CD4-positive, alpha-beta T cell treated with Interleukin-12 subunit alpha and Interleukin-12 subunit beta, for 1 hour (primary cell): ENCODE measurements at regions not wholly inside any gene's neighbourhood (a gene's known extent, or its start where the extent isn't known, plus 50 kb on each side); places are given as distances from the start of the nearest gene placed in this dataset.
"Not testable (repeated sequence)": the region's sequence is repeated elsewhere in the genome, so short reads cannot be mapped to it uniquely, and the experiment has no call there.

Experiments used
- DNase-seq: peaks from one replicate; pipeline ENCODE4 v3.0.0-alpha.2; 2020

DNA sequence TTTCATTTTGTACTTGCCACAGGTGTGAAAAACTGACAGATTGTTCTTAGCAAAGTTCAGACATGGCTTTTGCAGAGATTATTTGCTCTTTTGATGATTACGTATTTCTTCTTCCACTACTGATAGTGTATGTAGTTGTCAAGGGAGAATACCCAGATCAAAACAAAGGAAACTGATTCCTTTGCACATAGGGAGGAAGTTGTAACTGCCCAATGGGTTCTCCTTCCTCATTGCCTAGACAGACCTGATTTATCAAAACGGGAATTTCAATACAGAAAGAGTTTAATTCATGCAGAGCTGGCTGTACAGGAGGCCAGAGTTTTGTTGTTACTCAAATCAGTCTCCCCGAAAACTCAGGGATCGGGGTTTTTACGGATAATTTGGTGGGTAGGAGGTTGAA is 214.7 kb downstream of the BCAS1 start:
- DNase-seq, result no peak

DNA sequence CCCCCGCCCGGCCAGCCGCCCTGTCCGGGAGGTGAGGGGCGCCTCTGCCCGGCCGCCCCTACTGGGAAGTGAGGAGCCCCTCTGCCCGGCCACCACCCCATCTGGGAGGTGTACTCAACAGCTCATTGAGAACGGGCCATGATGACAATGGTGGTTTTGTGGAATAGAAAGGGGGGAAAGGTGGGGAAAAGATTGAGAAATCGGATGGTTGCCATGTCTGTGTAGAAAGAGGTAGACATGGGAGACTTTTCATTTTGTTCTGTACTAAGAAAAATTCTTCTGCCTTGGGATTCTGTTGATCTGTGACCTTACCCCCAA is 215.8 kb downstream of the BCAS1 start:
- DNase-seq, result not testable (repeated sequence)

DNA sequence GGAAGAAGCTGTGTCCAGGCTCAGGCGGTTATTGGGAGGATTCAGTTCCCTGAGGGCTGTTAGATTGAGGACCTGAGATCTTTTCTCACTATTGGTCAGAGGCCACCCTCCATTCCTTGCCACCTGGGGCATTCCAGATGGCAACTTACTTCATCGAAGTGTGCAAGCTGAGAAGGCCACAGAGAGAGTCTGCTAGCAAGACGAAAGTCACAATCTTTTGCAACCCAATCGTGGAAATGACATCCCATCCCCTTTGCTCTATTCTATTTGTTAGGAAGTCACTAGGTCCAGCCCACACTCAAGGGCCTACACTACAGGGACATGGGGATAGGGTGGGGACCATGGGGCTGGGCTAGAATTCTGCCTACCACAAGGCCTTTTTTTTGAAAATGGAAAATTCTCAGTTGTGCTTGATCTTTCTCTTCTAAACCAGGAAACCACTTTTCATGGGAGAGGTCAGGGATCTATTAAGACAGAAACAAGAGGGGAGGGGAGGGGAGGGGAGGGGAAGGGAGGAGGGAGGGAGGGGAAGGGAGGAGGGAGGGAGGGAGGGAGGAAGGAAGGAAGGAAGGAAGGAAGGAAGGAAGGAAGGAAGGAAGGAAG is 217.2 kb downstream of the BCAS1 start:
- DNase-seq, result no peak

DNA sequence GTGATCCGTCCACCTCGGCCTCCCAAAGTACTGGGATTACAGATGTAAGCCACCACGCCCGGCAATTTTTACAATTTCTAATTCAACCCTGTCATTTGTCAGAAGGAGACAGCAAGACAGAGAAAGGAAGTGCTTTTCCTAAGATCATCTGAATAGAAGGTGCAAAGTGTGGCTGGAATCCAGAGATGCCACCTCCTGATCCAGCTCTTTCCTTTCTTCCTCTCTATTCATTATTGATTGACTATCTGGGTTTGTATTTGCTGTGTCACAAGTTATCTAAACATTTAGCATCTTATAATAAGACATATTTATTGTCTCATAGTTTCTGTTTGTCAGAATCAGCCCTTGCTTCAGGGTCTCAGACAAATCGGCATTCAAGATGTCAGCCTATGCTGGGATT is 217.7 kb downstream of the BCAS1 start:
- no peak for DNase-seq

DNA sequence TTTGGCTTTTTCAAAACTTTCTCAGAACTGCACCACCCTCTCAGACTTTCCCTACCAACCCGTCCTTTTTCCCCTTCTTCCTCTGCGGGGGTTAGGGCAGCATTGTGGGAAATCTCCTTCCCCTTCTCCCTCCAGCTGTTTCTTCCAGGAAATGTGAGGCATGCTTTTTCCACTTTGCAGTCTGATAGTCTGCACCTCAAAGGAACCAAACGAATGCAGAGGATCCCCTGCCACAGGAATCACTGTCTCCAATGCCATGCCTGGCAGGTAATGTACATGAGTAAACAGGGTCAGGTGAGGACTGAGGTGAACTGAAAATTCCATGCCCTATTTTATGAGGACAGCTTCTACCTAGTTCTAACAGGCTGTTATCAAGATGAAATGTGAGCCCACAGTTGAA is 218.4 kb downstream of the BCAS1 start:
- DNase-seq, result no peak

DNA sequence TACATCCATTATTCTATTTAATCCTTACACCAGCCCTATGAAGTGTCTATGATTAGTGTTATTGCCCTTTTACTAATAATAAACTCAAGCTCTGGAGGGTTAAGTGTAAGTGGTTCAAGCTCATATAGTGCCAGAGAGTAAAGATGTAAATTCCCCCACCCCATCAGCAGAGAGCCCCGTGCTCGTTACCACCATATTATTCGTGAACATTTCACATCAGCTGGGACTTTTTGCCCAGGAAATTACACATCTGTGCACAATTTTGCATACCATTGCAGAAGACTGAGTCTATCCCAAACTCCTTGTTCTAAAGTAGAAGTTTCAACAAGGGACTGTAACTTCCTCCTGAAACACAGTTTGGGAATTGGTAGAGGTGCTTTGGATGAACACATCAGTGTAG is 220.1 kb downstream of the BCAS1 start:
- DNase-seq, result no peak

DNA sequence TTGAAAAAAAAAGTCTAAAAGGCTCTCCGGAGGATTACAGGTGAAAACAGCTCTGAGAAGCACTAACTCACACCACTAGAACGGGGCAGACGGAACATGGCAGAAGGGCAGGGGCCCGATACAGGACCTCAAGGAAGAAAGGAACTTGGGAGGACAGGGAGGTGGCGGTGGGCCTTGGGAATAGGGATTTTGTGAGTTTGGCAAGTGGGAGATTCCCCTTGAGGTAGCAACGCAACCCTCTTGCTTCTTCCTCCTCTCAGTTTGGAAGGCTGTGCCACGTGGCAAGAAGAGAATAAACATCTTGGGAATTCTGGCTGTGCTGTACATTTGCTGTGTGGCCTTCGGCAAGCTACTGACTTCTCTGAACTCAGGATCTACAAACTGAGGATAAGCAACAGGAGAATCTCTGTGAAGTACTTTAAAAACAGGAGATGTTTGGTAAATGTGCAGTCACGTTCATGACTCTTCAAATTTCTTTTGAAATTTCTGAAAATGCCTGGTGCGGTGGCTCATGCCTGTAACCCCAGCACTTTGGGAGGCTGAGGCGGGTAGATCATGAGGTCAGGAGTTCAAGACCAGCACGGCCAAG is 220.8 kb downstream of the BCAS1 start:
- no peak for DNase-seq

DNA sequence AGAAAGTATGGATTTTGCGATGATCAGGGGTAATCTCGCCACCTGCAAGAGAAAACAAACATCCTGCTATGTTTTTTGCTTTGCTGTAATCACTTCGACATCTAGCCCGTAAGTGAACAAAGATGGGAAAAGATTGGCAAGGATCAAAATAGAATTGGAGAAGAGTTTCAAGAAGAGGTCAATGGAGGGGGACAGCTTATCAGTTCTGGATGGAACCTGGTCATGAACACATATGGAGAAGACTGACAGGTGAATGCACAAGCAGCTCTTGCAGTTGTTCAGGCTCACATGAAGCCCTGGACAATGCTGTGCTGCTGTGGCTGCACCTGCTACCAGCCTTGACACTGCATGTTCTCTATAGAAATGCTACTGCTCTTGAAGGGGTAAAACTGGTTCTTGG is 222.1 kb downstream of the BCAS1 start:
- no peak for DNase-seq

DNA sequence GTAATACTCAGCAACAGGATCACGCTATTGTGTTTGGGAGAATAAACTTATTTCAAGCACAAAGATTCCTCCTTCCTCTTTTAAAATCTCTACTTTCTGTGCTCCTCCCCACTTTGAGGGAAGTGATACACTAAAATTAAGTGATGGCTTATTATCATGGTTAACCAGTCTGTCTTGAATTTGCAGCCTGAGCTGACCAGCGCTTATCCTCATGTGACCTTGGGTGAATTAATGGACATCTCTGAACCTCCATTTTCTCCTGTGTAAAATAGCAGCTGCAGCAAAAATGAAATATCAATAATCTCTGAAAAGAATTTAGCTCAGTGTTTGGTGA is 222.6 kb downstream of the BCAS1 start:
- no peak for DNase-seq

DNA sequence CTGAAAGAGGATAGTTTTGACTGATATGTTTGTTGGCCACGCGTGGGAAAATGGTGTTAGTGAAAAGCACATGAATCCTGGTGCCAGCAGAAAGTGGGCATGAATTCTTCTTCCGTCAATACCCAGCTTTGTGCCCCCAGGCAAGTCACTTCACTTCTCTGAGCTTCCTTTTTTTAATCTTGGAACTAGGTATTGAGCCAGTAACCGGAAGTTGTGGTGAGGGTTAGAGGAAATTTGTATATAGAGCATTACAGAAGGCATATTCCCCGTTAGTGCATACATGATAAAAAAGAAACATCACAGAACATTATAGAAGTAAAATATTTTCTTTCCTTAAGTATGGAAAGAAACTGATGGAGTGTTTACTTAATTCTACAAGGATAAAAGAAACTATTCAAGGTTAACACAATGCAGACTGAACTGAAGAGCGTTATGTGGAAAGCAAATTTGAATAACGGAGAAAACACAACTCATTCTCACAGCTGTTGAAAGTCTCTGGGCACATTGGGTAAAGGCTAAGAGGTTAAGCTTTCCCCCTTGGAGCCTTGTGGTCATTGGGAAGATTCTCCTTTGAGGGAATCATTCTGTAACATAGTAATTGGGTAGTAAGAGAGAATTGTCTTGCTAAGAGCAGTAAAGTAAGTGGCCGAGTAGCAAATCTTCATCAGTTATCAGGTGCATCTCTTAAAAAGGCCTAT is 223.1 kb downstream of the BCAS1 start:
- DNase-seq, result peak; percentile 35

DNA sequence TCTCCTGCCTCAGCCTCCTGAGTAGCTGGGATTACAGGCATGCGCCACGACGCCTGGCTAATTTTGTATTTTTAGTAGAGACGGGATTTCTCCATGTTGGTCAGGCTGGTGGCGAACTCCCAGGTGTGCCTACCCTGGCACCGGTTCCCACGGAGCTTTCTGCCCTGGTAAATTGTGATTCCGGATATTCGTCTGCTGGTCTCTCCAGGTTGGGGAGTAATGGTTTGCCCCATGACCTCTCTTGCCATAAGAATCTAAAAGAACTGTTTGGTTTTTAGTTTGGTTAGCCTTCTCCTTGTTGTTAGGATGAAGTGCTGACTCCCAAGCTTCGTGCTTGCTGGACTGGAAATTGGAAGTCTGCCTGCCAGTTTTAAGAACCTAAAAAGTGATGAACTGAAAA is 223.8 kb downstream of the BCAS1 start:
- no peak for DNase-seq

DNA sequence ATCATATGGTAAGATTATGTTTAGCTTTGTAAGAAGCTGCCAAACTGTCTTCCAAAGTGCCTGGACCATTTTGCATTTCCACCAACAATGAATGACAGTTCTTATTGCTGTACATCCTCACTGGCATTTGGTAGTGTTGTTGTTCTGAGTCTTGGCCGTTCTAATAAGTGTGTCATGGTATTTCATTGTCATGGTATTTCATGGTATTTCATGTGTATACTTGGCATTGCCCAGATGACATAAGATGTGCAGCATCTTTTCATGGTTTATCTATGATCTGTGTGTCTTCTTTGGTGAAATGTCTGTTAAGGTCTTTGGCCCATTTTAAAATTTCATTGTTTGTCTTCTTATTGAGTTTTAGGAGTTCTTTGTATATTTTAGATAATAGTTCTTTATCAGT is 224.4 kb downstream of the BCAS1 start:
- DNase-seq, result no peak

DNA sequence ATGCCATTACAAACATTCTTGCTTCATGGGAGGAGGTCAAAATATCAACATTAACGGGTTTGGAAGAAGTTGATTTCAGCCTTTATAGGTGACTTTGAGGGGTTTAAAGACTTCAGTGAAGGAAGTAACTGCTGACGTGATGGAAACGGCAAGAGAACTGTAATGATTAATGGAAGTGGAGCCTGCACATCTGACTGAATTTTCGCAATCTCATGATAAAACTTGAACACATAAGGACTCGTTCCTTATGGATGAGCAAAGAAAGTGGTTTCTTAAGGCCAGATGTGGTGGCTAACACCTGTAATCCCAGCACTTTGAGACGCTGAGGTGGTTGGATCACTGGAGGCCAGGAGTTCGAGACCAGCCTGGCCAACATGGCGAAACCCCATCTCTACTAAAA is 226.1 kb downstream of the BCAS1 start:
- no peak for DNase-seq

DNA sequence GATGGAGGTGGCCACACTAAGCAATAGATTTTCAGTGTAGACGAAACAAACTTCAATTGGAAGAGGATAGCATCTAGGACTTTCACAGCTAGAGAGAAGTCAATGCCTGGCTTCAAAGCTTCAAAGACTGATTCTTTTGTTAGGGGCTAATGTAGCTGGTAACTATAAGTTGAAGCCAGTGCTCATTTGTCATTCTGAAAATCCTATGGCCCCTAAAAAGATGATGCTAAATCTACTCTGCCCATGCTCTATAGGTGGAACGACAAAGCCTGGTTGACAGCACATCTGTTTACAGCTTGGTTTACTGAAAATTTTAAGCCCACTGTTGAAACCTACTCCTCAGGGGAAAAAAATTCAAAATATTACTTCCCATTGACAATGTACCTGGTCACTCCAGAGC is 226.7 kb downstream of the BCAS1 start:
- no peak for DNase-seq

DNA sequence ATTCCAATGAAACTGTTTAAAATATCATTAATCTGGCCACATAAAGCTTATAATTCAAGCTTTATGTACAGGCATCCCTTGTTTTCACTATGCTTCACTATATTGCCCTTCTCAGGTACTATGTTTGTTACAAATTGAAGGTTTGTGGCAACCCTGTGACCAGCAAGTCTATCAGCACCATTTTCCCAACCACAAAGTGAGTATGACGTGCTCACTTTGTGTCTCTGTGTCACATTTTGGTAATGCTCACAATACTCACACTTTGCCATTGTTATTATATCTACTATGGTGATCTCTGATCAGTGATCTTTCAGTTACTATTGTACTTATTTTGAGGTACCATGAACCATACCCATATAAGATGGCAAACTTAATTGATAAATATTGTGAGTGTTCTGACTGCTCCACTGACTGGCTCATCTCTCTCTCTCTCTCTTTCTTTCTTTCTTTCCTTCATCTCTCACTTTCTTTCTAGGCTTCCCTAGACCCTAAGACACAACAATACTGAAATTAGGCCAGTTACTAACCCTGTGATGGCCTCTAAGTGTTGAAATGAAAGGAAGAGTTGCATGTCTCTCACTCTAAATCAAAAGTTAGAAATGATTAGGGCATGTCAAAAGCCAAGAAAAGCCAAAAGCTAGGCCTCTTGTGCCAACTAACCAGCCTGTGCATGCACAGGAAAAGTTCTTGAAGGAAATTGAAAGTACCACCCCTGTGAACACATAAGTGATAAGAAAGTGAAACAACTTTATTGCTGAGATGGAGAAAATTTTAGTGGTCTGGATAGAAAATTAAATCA is 227.9 kb downstream of the BCAS1 start:
- DNase-seq, result peak; percentile 57

DNA sequence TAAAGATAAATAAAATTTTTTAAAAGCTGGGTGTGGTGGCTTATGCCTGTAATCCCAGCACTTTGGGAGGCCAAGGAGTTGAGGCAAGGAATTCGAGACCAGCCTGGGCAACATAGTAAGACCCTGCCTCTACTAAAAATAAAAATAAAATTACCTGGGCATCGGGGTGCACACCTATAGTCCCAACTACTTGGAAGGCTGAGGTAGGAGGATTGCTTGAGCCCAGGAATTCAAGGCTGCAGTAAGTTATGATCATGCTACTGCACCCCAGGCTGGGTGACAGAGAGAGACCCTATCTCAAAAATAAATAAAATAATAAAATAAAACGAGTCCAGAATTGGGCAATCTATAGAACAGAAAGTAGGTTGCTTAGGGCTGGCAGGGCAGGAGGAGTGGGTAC is 228.7 kb downstream of the BCAS1 start:
- no peak for DNase-seq

DNA sequence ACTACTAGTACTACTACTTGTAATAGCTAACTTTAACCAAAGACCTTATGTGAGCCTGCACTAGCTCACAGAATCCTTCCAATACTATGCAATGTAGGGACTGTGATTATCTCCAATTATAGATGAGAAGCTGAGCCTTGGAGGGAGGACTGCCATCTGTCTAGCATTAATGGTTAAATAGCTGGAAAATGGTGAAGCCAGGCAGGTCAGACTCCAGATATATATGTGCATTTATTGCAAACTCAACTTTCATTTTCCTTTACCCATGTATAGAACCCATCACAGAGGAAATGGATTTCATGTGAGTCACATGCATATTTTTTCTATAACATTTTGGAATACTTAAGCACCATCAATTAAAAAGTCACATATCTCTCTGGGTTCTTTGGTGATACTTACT is 229.9 kb downstream of the BCAS1 start:
- no peak for DNase-seq

DNA sequence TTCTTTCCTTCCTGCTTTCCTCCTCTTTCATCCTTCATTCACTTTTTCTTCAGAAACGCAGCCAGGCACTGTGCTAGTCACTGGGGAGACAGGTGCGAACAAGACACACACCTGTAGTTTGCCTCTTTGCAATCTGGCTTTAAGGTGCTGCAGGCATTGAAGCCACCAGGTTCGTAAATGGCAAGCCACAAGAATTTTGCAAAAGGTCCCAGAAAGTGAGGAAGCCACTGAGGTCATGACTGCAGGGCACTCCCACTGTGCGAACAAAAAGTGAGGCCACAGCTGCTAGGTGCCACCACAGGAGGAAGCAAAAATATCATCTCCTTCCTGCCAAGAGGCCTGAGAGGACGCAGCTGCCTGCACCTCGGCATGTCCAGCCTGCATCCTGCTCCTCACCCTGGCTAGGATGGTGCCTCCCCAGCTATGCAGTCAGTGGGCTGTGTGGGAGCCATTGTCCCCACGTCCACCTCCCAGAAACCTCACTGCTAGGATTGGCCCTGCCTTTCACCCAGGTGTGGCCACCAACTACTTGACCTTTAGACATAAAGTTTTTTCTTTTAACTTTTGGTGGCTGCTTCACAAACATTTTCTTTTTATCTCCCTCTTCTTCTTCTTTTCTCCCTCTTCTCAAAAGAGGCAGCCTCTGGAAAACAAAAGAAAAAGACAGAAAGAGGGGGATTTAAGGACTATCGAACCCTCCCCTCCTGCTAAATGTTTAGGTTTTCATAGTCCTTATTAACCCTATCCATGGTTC is 230.8 kb downstream of the BCAS1 start:
- peak; percentile 72 for DNase-seq

DNA sequence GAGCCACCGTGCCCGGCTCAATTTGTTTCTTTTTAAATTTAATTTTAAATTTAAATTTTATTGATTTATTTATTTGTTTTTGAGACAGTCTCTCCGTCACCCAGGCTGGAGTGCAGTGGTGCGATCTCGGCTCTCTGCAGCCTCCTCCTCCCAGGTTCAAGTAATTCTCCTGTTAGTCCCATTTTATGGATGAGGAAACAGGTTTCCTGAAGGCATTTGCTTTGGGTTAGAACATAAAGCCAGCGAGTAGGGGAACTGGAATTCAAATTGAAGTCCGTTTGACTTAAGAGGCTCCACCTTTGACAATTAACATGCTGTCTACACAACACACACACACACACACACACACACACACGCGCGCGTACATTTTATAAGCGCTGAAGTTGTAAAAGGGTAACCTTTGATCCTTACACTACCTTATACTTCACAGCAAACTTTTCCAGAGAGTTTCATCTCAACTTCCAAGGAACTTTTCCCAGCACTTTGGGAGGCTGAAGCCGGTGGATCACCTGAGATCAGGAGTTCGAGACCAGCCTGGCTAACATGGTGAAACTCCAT is 232.0 kb downstream of the BCAS1 start:
- no peak for DNase-seq

DNA sequence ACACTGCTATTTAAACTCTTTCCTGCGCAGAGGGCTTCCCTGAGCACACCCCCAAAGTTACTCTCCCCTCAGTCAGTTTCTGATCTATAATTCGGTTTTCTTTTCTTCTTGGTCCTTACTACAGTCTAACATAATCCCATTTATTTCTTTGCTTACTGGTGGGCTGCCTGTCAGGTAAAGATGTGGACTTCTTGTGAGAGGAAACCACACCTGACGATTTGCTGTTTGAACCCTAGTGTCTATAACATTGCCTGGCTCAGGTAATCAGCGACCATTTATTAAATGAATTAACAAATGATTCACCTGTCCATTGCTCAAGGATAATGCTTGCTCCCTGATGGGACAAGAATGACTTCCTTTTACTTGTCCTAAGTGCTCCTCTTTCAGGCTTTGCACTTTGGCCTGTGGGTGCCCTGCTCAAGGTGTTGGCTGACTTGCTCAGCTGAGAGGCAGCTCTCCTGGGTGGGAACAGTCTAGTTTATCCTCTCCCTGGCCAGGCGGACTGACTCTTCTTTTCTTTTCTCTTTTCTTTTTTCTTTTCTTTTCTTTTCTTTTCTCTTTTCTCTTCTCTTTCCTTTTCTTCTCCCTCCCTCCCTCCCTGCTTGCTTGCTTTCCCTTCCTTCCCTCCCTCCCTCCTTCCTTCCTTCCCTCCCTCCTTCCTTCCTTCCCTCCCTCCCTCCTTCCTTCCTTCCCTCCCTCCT is 233.1 kb downstream of the BCAS1 start:
- DNase-seq, result no peak

DNA sequence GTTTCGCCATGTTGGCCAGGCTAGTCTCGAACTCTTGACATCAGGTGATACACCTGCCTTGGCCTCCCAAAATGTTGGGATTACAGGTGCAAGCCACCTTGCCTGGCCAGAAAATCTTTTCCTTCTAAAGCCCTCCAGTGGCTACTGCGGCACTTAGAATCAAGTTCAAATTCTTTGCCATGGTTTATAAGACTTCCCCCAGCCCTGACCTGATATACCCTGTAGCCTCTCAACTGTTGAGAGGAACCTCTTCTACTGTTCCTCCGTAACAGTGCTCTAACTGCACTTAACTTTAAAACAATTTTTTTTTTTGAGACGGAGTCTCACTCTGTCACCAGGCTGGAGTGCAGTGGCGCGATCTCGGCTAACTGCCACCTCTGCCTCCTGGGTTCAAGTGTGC is 235.6 kb downstream of the BCAS1 start:
- DNase-seq, result no peak

DNA sequence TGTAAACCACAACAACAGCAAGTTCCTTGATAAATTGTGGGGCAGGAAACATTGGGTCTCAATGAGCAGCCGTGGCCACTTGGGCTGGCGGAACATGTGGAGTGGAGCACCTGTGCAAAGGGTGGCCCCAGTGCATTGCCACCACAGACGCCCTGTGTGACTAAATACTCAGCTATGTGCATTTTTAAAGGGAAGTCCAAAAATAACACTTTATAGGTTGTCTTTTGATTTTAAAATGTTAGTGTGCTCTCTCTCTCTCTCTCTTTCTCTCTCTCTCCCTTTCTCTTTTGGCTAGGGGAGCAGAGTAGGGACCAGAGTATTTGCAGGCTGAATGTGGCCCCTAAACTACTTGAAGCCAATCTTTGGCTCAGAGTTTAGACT is 236.3 kb downstream of the BCAS1 start:
- no peak for DNase-seq
